Kidney epithelial cell (primary cell): ENCODE measurements at regions not wholly inside any gene's neighbourhood (a gene's known extent, or its start where the extent isn't known, plus 50 kb on each side); places are given as distances from the start of the nearest gene placed in this dataset.

Experiments used
- DNase-seq: peaks from one replicate; pipeline ENCODE4 v3.0.0-alpha.2; 2010; ENCODE audit warnings: low read depth
- H3K27me3 ChIP-seq: 2 replicates; pipeline ENCODE4 v1.6.0; 2011; ENCODE audit warnings: low read length; ENCODE audit not compliant: control insufficient read depth, insufficient read depth
- H3K36me3 ChIP-seq: 2 replicates; pipeline ENCODE4 v1.5.1; 2011; ENCODE audit warnings: low read length; ENCODE audit not compliant: control insufficient read depth, insufficient read depth
- H3K4me3 ChIP-seq: 2 replicates; pipeline ENCODE4 v1.5.1; 2011; ENCODE audit warnings: low read depth, mild to moderate bottlenecking, control low read depth, low read length
- CTCF ChIP-seq: IDR thresholded peaks from 2 replicates; pipeline ENCODE4 v1.5.1; 2011; ENCODE audit warnings: mild to moderate bottlenecking, moderate library complexity, low read length, control low read depth, inconsistent platforms; ENCODE audit not compliant: insufficient read depth, poor library complexity, severe bottlenecking

- Histone ChIP-seq H3K27me3 (no peaks in the 10 kb centered on the region), H3K36me3 (no peaks in the 10 kb centered on the region), H3K4me3 (no peak overlapping the region)
- no peak for DNase-seq
- no peak for TF ChIP-seq CTCF
Measured at GRCh38 chr9:99637641-99638040, 184.0 kb upstream of the NR4A3 start.

GRCh38 chr9:99638971-99639370 lies 182.7 kb upstream of the NR4A3 start:
- no peak for TF ChIP-seq CTCF
- Histone ChIP-seq H3K27me3 (no peaks in the 10 kb centered on the region), H3K4me3 (no peak overlapping the region), H3K36me3 (no peaks in the 10 kb centered on the region)
- DNase-seq: no peak

- Histone ChIP-seq H3K27me3 (no peaks in the 10 kb centered on the region), H3K4me3 (no peak overlapping the region), H3K36me3 (no peaks in the 10 kb centered on the region)
- no peak for TF ChIP-seq CTCF
- DNase-seq: no peak
Measured at GRCh38 chr9:99647604-99648003, 174.1 kb upstream of the NR4A3 start.

- DNase-seq: no peak
- no peaks in the 10 kb centered on the region for H3K27me3 ChIP-seq
Measured at GRCh38 chr9:99650187-99650874, 171.4 kb upstream of the NR4A3 start.

GRCh38 chr9:99660191-99660636 lies 161.5 kb upstream of the NR4A3 start:
- Histone ChIP-seq H3K36me3 (no peaks in the 10 kb centered on the region), H3K27me3 (no peaks in the 10 kb centered on the region), H3K4me3 (no peak overlapping the region)
- no peak for DNase-seq
- TF ChIP-seq CTCF: no peak

More at GRCh38 chr9:99650187-99650874, 171.4 kb upstream of the NR4A3 start:
- no peak for TF ChIP-seq CTCF
- no peak overlapping the region for H3K4me3 ChIP-seq
- no peaks in the 10 kb centered on the region for H3K36me3 ChIP-seq

- Histone ChIP-seq H3K27me3 (no peaks in the 10 kb centered on the region), H3K4me3 (no peak overlapping the region), H3K36me3 (no peaks in the 10 kb centered on the region)
- DNase-seq: no peak
- TF ChIP-seq CTCF: no peak
Measured at GRCh38 chr9:99663297-99663696, 158.4 kb upstream of the NR4A3 start.
